PC-9 (cell line): ENCODE measurements at regions not wholly inside any gene's neighbourhood (a gene's known extent, or its start where the extent isn't known, plus 50 kb on each side); places are given as distances from the start of the nearest gene placed in this dataset.

Source experiments
- BruUV-seq: library from RNA; stranded (reverse); fragments of 400-500 nt; replicated peaks from 2 replicates; lab custom pipeline; 2021; lab: Mats Ljungman, UMichigan
- CTCF ChIA-PET: fragments of 300-600 bp; sonication (Branson Sonifier 250); formaldehyde crosslinking; loops from one replicate; lab custom pipeline; 2022; ENCODE audit warnings: antibody characterized with exemption; lab: Charles Lee
- POLR2A ChIA-PET: fragments of 300-600 bp; sonication (Branson Sonifier 250); formaldehyde crosslinking; loops from one replicate; lab custom pipeline; 2022; ENCODE audit warnings: antibody characterized with exemption; ENCODE audit not compliant: unreplicated experiment; lab: Charles Lee
- DNase-seq, 2 experiments: peaks; one replicate each; pipeline versions ENCODE4 v3.0.0 to v3.0.0-alpha.2; 2015 to 2022; ENCODE audit warnings: mixed read lengths in 1 of 2
- H2AFZ ChIP-seq: fragments of 200-600 bp; sonication (generic); 2 replicates; pipeline ENCODE4 v1.8.1; 2017; ENCODE audit warnings: antibody characterized with exemption
- H3F3A ChIP-seq: fragments of 200-600 bp; sonication (generic); 2 replicates; pipeline ENCODE4 v1.8.1; 2017; ENCODE audit warnings: antibody characterized with exemption, mild to moderate bottlenecking, low read depth; ENCODE audit not compliant: insufficient read depth
- H3K27ac ChIP-seq: fragments of 200-600 bp; sonication (generic); 2 replicates; pipeline ENCODE4 v1.6.1; 2016; ENCODE audit warnings: mixed run types
- H3K27me3 ChIP-seq: fragments of 200-600 bp; sonication (generic); 2 replicates; pipeline ENCODE4 v1.6.1; 2016; ENCODE audit warnings: low read depth, mixed run types; ENCODE audit not compliant: insufficient read depth
- H3K36me3 ChIP-seq: fragments of 200-600 bp; sonication (generic); 2 replicates; pipeline ENCODE4 v1.6.1; 2016; ENCODE audit warnings: low read depth, mixed run types
- H3K4me1 ChIP-seq: fragments of 200-600 bp; sonication (generic); replicated peaks from 2 replicates; pipeline ENCODE4 v1.6.1; 2016; ENCODE audit warnings: mixed run types; ENCODE audit not compliant: insufficient read depth
- H3K4me2 ChIP-seq: fragments of 200-600 bp; sonication (generic); 2 replicates; pipeline ENCODE4 v1.6.1; 2017; ENCODE audit warnings: mixed run types
- H3K4me3 ChIP-seq: fragments of 200-600 bp; sonication (generic); 2 replicates; pipeline ENCODE4 v1.6.1; 2016; ENCODE audit warnings: mixed run types
- H3K79me2 ChIP-seq: fragments of 200-600 bp; sonication (generic); 2 replicates; pipeline ENCODE4 v1.6.1; 2017; ENCODE audit warnings: low read depth, mixed run types
- H3K9me2 ChIP-seq: fragments of 200-600 bp; sonication (generic); 2 replicates; pipeline ENCODE4 v1.8.1; 2017; ENCODE audit warnings: mild to moderate bottlenecking; ENCODE audit not compliant: insufficient read depth
- H3K9me3 ChIP-seq: fragments of 200-600 bp; sonication (generic); 2 replicates; pipeline ENCODE4 v1.8.1; 2016; ENCODE audit warnings: low read depth; ENCODE audit not compliant: insufficient read depth
- H4K20me1 ChIP-seq: fragments of 200-600 bp; sonication (generic); 2 replicates; pipeline ENCODE4 v1.8.1; 2017; ENCODE audit not compliant: insufficient read depth
- CTCF ChIP-seq: fragments of 200-600 bp; sonication (generic); conservative IDR thresholded peaks from 2 replicates; pipeline ENCODE4 v1.6.1; 2017; ENCODE audit warnings: mixed run types, antibody characterized with exemption, mild to moderate bottlenecking, moderate library complexity
- EZH2 ChIP-seq: fragments of 200-600 bp; sonication (generic); IDR thresholded peaks from 2 replicates; pipeline ENCODE4 v1.8.0; 2017; ENCODE audit warnings: antibody characterized with exemption, low read depth
- intact Hi-C: fragments of 100-400 bp; cut with micrococcal nuclease; formaldehyde crosslinking; loops from one replicate; pipeline ENCODE4 v1.10.0; 2022; ENCODE audit not compliant: unreplicated experiment

GRCh38 chr3:44114142-44114541 lies 127.5 kb upstream of the TOPAZ1 start:
- Histone ChIP-seq H3K27ac (no peak overlapping the region), H4K20me1 (no peaks in the 10 kb centered on the region), H3K4me2 (no peak overlapping the region), H3K27me3 (no peaks in the 10 kb centered on the region), H3F3A (0 out of 2 replicates have a peak, but pooled peaks cover 4% of the 10 kb centered on the region), H3K9me3 (no peaks in the 10 kb centered on the region), H3K4me1 (no peaks in the 10 kb centered on the region), H2AFZ (no peak overlapping the region), H3K36me3 (peaks cover 17% of the 10 kb centered on the region; the same call in 1 of the 2 replicates), H3K79me2 (no peaks in the 10 kb centered on the region), H3K9me2 (no peaks in the 10 kb centered on the region), H3K4me3 (no peak overlapping the region)
- POLR2A ChIA-PET: no interaction called here
- no peak for DNase-seq
- no TSS peak for BruUV-seq
- intact Hi-C loops: no loop called here
- TF ChIP-seq EZH2 (no peak), CTCF (no peak)
- CTCF ChIA-PET: no interaction called here

GRCh38 chr3:44117239-44117638 lies 124.4 kb upstream of the TOPAZ1 start:
- H3K4me2 ChIP-seq: no peak overlapping the region
- ChIA-PET POLR2A (interaction anchor here (0.6 kb wide), 2 partner anchors 61 to 407 kb away, joined by 4 to 5 read pairs; no protein-coding TSS in a partner anchor), CTCF (no interaction called here)
- H3K4me1 ChIP-seq: no peaks in the 10 kb centered on the region
- DNase-seq: peak in 1 of 2 experiments; percentile 38
- H3K9me3 ChIP-seq: no peaks in the 10 kb centered on the region
- H3K4me3 ChIP-seq: no peak overlapping the region
- TF ChIP-seq EZH2 (no peak), CTCF (no peak)
- H3K36me3 ChIP-seq: peaks cover 10% of the 10 kb centered on the region; the same call in 1 of the 2 replicates
- no peaks in the 10 kb centered on the region for H3K27me3 ChIP-seq
- H3F3A ChIP-seq: peaks cover 14% of the 10 kb centered on the region; the same call in 1 of the 2 replicates
- no peak overlapping the region for H2AFZ ChIP-seq
- no peaks in the 10 kb centered on the region for H3K9me2 ChIP-seq
- H4K20me1 ChIP-seq: no peaks in the 10 kb centered on the region
- BruUV-seq: no TSS peak
- no peaks in the 10 kb centered on the region for H3K79me2 ChIP-seq
- no peak overlapping the region for H3K27ac ChIP-seq
- intact Hi-C loops: no loop called here

GRCh38 chr3:44117736-44118135 lies 124.0 kb upstream of the TOPAZ1 start:
- Histone ChIP-seq H3K79me2 (no peaks in the 10 kb centered on the region), H2AFZ (no peak overlapping the region), H3K36me3 (peaks cover 8% of the 10 kb centered on the region; the same call in 1 of the 2 replicates), H4K20me1 (no peaks in the 10 kb centered on the region), H3K27ac (no peak overlapping the region), H3K27me3 (no peaks in the 10 kb centered on the region), H3K4me2 (no peak overlapping the region), H3K9me2 (no peaks in the 10 kb centered on the region), H3F3A (peaks cover 14% of the 10 kb centered on the region; the same call in 1 of the 2 replicates), H3K9me3 (no peaks in the 10 kb centered on the region), H3K4me3 (no peak overlapping the region), H3K4me1 (no peaks in the 10 kb centered on the region)
- no peak for DNase-seq
- intact Hi-C loops: no loop called here
- CTCF ChIA-PET: no interaction called here
- POLR2A ChIA-PET: interaction anchor here (0.6 kb wide), 1 partner anchor 62 kb away, joined by 5 read pairs; no protein-coding TSS in a partner anchor
- no TSS peak for BruUV-seq
- no peak for TF ChIP-seq EZH2
